ENCODE measurements at regions not wholly inside any gene's neighbourhood (a gene's known extent, or its start where the extent isn't known, plus 50 kb on each side); places are given as distances from the start of the nearest gene placed in this dataset.

DNA sequence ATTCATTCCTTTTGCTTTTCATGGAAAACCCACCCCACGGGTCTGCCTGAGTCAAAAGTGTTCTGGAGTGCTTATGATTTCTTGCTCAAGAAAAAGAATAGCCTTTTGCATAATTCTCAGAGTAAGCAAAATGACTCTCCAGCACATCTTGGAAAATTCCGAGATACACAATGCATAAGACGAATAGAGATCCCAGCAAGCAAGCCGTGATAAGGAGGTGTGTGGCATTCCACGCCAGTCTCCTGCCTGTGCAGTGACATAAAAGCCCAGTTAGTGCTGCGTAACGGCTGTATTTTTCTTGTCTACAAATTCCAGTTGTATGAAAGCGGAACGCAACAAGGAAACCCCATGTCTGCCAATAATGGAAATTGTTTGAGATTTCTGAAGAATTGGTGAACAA lies 237.9 kb upstream of the GATB start:
- no peaks in the 10 kb centered on the region for H3K36me3 ChIP-seq
- no peak overlapping the region for H3K27ac ChIP-seq
- no peak for DNase-seq
- intact Hi-C loops (cut with DNase I; ENCODE audit: low total_unique reads) = no loop called here
- TF ChIP-seq, protein P1, sequence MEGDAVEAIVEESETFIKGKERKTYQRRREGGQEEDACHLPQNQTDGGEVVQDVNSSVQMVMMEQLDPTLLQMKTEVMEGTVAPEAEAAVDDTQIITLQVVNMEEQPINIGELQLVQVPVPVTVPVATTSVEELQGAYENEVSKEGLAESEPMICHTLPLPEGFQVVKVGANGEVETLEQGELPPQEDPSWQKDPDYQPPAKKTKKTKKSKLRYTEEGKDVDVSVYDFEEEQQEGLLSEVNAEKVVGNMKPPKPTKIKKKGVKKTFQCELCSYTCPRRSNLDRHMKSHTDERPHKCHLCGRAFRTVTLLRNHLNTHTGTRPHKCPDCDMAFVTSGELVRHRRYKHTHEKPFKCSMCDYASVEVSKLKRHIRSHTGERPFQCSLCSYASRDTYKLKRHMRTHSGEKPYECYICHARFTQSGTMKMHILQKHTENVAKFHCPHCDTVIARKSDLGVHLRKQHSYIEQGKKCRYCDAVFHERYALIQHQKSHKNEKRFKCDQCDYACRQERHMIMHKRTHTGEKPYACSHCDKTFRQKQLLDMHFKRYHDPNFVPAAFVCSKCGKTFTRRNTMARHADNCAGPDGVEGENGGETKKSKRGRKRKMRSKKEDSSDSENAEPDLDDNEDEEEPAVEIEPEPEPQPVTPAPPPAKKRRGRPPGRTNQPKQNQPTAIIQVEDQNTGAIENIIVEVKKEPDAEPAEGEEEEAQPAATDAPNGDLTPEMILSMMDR (IDR thresholded peaks at IDR 0.05) = no peak
- no peaks in the 10 kb centered on the region for H3K27me3 ChIP-seq
- H3K9me3 ChIP-seq = no peaks in the 10 kb centered on the region
- no peak overlapping the region for H3K4me3 ChIP-seq
- H3K4me1 ChIP-seq = peaks cover 0 to 4% (median 0%) of the 10 kb centered on the region in 4 donors

DNA sequence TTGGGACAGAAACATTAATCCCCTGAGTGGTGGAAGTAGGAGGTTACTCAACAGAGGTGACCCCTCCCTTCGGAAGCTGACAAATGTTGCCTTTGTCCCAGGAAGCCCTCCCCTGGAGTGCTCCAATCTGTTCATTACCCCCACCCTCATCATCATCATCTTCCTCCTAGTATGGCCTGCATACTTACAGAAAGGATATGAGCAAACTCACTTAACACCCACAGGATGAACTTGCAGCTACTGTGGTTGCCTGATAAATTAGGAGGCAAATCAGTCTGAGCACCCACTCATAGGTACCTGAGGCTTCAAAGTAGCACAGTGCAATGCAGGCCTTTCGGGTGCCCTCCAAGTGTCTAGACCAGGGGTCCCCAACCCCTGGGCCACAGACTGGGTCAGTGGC lies 236.7 kb upstream of the GATB start:
- no peak for DNase-seq
- no peak overlapping the region for H3K27ac ChIP-seq
- no peaks in the 10 kb centered on the region for H3K36me3 ChIP-seq
- TF ChIP-seq, protein P1 (IDR thresholded peaks at IDR 0.05) = no peak
- peaks cover 0 to 7% (median 1%) of the 10 kb centered on the region in 4 donors for H3K4me1 ChIP-seq
- intact Hi-C loops (cut with DNase I; ENCODE audit: low total_unique reads) = no loop called here
- H3K9me3 ChIP-seq = no peaks in the 10 kb centered on the region
- no peak overlapping the region for H3K4me3 ChIP-seq
- H3K27me3 ChIP-seq = no peaks in the 10 kb centered on the region

DNA sequence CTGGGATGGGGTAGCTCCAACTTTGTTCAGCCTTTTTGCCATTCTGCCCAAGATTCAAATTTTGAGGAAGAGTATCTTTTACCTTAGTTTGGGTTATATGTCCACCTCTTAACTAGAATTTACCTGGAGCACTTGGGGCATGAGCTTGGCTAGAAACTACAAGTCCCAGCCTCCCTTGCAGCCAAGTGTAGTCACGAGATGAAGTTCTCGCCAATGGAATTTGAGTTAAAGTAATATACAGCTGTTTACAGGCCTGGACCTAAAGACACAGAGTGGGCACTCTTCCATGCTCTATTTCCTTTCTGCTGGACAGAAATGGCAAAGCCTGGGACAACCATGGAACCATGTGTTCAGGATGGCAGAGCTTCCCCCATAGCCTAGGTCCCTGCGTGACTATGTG lies 233.6 kb upstream of the GATB start:
- no peaks in the 10 kb centered on the region for H3K27me3 ChIP-seq
- DNase-seq = no peak
- H3K36me3 ChIP-seq = no peaks in the 10 kb centered on the region
- no peak overlapping the region for H3K4me3 ChIP-seq
- TF ChIP-seq, protein P1 (IDR thresholded peaks at IDR 0.05) = no peak
- intact Hi-C loops (cut with DNase I; ENCODE audit: low total_unique reads) = no loop called here
- no peaks in the 10 kb centered on the region for H3K9me3 ChIP-seq
- H3K4me1 ChIP-seq = peaks cover 0 to 31% (median 11%) of the 10 kb centered on the region in 4 donors
- no peak overlapping the region for H3K27ac ChIP-seq

DNA sequence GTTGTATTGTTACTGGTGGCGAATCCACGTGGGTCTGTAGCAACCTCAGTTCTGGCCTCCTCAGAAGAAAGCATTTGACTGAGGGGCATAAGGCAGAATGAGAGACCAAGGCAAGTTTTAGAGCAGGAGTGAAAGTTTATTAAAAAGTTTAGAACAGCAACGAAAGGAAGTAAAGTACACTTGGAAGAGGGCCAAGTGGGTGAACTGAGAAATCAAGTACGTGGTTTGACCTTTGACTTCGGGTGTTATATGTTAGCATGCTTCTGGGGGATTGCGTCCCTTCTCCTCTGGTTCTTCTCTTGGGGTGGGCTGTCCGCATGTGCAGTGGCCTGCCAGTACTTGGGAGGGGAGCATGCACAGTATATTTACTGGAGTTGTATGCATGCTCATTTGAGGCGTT lies 232.7 kb upstream of the GATB start:
- Histone ChIP-seq H3K9me3 (no peaks in the 10 kb centered on the region), H3K27me3 (no peaks in the 10 kb centered on the region), H3K4me3 (no peak overlapping the region), H3K27ac (no peak overlapping the region), H3K36me3 (no peaks in the 10 kb centered on the region), H3K4me1 (peaks cover 0 to 31% (median 11%) of the 10 kb centered on the region in 4 donors)
- TF ChIP-seq, protein P1 (IDR thresholded peaks at IDR 0.05) = no peak
- no peak for DNase-seq
- intact Hi-C loops (cut with DNase I; ENCODE audit: low total_unique reads) = no loop called here

DNA sequence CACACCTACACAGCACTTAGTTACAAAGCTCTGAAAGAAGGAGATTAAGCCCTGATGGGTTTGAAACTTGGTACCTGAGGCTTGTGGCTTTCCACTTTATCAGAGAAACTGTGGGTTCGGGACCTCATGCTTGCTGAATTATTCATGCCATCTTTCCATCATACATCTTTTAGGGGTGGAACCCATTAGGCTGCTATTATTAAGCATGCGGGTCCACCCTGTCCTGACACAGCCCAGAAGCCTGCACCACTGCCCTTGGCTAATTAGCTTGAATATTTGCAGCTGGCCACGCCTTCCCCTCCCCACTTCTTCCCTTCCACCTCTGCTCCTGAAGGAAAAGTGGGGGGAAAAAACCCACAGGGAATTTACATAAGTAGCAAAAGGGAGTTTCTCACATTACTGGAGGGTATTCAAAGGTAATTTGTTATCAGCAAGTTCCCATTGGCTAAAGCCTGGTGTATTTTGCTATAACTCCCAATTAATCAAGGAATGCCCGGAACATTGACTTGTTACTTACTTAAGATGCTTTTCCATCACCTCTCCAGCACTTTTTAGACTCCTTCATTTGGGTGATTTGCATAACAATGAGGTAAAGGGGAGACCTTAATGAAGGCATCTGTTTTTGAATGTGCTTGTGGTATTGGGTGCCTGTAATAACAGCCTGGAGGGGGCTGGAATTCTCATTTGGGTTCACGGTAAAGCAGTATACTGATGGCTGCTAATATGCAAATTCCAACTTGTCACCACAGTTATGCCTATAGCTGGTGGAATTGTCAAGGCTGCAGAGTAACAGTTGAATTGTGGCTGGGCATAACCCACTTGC lies 231.7 kb upstream of the GATB start:
- H3K4me3 ChIP-seq = no peak overlapping the region
- TF ChIP-seq, protein P1 (IDR thresholded peaks at IDR 0.05) = no peak
- H3K27me3 ChIP-seq = no peaks in the 10 kb centered on the region
- H3K36me3 ChIP-seq = no peaks in the 10 kb centered on the region
- peak overlapping the region in 1 of 2 donors; percentile 64 for H3K27ac ChIP-seq
- H3K4me1 ChIP-seq = peaks cover 0 to 26% (median 11%) of the 10 kb centered on the region in 4 donors
- DNase-seq = no peak
- intact Hi-C loops (cut with DNase I; ENCODE audit: low total_unique reads) = no loop called here
- no peaks in the 10 kb centered on the region for H3K9me3 ChIP-seq
